ENCODE measurements at regions not wholly inside any gene's neighbourhood (a gene's known extent, or its start where the extent isn't known, plus 50 kb on each side); places are given as distances from the start of the nearest gene placed in this dataset.

- TF ChIP-seq AKNA (CRISPR knock-in tag; IDR thresholded peaks at IDR 0.05; ENCODE audit: borderline replicate concordance) (no peak), ZNF503 (CRISPR knock-in tag; IDR thresholded peaks at IDR 0.05) (no peak), ZNF124 (CRISPR knock-in tag; IDR thresholded peaks at IDR 0.05) (no peak), HNF1A (IDR thresholded peaks at IDR 0.05; ENCODE audit: low read depth) (no peak), HNF1A (CRISPR knock-in tag; IDR thresholded peaks at IDR 0.05; ENCODE audit: borderline replicate concordance) (no peak), ZNF530 (CRISPR knock-in tag; IDR thresholded peaks at IDR 0.05; ENCODE audit: low read depth) (no peak), HIC2 (CRISPR knock-in tag; IDR thresholded peaks at IDR 0.05; ENCODE audit: low read depth) (no peak), SOX6 (IDR thresholded peaks at IDR 0.05) (no peak), SOX6 (CRISPR knock-in tag; IDR thresholded peaks at IDR 0.05) (no peak), ESRRA (CRISPR knock-in tag; IDR thresholded peaks at IDR 0.05; ENCODE audit: low read depth) (no peak)
These were observed 146.3 kb downstream of the RTL9 start (continued) for GRCh38 chrX:110504947-110505346.

Data from HepG2 (cell line).